ENCODE measurements at regions not wholly inside any gene's neighbourhood (a gene's known extent, or its start where the extent isn't known, plus 50 kb on each side); places are given as distances from the start of the nearest gene placed in this dataset.
A peak's percentile ranks its signal among the peaks of the same experiment; 100 is the strongest.
"Not testable (repeated sequence)": the region's sequence is repeated elsewhere in the genome, so short reads cannot be mapped to it uniquely, and the experiment has no call there.

GRCh38 chr7:51602376-51602775, 285.8 kb upstream of the COBL start:
- Histone ChIP-seq H3K36me3 (no peaks in the 10 kb centered on the region), H3K4me1 (no peaks in the 10 kb centered on the region), H3K9me3 (peaks cover 0 to 8% (median 0%) of the 10 kb centered on the region in 11 donors), H3K27ac (no peak overlapping the region), H3K4me3 (no peak overlapping the region), H3K27me3 (no peaks in the 10 kb centered on the region)
- no peak for TF ChIP-seq CTCF (IDR thresholded peaks at IDR 0.05)
- DNase-seq (no peak), ATAC-seq (no peak)
- intact Hi-C loops (cut with DNase I), result no loop called here
- WGBS, 2 donors, result 83 to 96% methylated on average over 2 of the region's 2 CpGs

GRCh38 chr7:51601461-51601860, 284.9 kb upstream of the COBL start:
- Histone ChIP-seq H3K36me3 (no peaks in the 10 kb centered on the region), H3K27ac (no peak overlapping the region), H3K4me1 (no peaks in the 10 kb centered on the region), H3K9me3 (peaks cover 0 to 9% (median 0%) of the 10 kb centered on the region in 11 donors), H3K4me3 (no peak overlapping the region), H3K27me3 (no peaks in the 10 kb centered on the region)
- intact Hi-C loops (cut with DNase I), result no loop called here
- no peak for TF ChIP-seq CTCF (IDR thresholded peaks at IDR 0.05)
- DNase-seq (no peak), ATAC-seq (no peak)
- WGBS, 2 donors, result 75 to 82% methylated on average over 3 of the region's 3 CpGs

GRCh38 chr7:51599935-51600334, 283.3 kb upstream of the COBL start:
- H3K4me1 ChIP-seq; DNase-seq; H3K27me3 ChIP-seq; ATAC-seq; H3K36me3 ChIP-seq; H3K27ac ChIP-seq; intact Hi-C loops (cut with DNase I); H3K4me3 ChIP-seq: not testable (repeated sequence)
- H3K9me3 ChIP-seq, result peaks cover 0 to 17% (median 0%) of the 10 kb centered on the region in 11 donors
- WGBS, 2 donors, result 82 to 92% methylated on average over 9 of the region's 9 CpGs

GRCh38 chr7:51593628-51594027, 277.0 kb upstream of the COBL start:
- Histone ChIP-seq H3K9me3 (peaks cover 0 to 19% (median 0%) of the 10 kb centered on the region in 11 donors), H3K4me3 (no peak overlapping the region), H3K27me3 (no peaks in the 10 kb centered on the region), H3K36me3 (no peaks in the 10 kb centered on the region), H3K4me1 (no peaks in the 10 kb centered on the region), H3K27ac (no peak overlapping the region)
- DNase-seq (no peak), ATAC-seq (peak in 5 of 8 donors; percentile 27 to 95 (median 78))
- TF ChIP-seq CTCF (IDR thresholded peaks at IDR 0.05), result no peak
- intact Hi-C loops (cut with DNase I), result no loop called here
- 13 to 17% methylated on average over 2 of the region's 2 CpGs for WGBS, 2 donors

GRCh38 chr7:51592842-51593599, 276.4 kb upstream of the COBL start:
- ATAC-seq, result peak in 2 of 8 donors; percentile 37 to 69
- peak overlapping the region in 1 of 10 donors; percentile 6 for H3K27ac ChIP-seq
- DNase-seq, result no peak
- intact Hi-C loops (cut with DNase I), result no loop called here
- no peaks in the 10 kb centered on the region for H3K4me1 ChIP-seq
- H3K36me3 ChIP-seq, result no peaks in the 10 kb centered on the region
- 39 to 57% methylated on average over 10 of the region's 10 CpGs for WGBS, 2 donors
- H3K9me3 ChIP-seq, result peaks cover 0 to 19% (median 0%) of the 10 kb centered on the region in 11 donors
- H3K27me3 ChIP-seq, result no peaks in the 10 kb centered on the region
- H3K4me3 ChIP-seq, result no peak overlapping the region
- no peak for TF ChIP-seq CTCF (IDR thresholded peaks at IDR 0.05)

All from heart right ventricle (tissue), 16 donors.